ENCODE measurements at regions not wholly inside any gene's neighbourhood (a gene's known extent, or its start where the extent isn't known, plus 50 kb on each side); places are given as distances from the start of the nearest gene placed in this dataset.
"Not testable (repeated sequence)": the region's sequence is repeated elsewhere in the genome, so short reads cannot be mapped to it uniquely, and the experiment has no call there.

- no peaks in the 10 kb centered on the region for H3K36me3 ChIP-seq
These were observed 490.3 kb downstream of the COL12A1 start for GRCh38 chr6:74715355-74716085.

GRCh38 chr6:74713941-74714340, 491.9 kb downstream of the COL12A1 start:
- Histone ChIP-seq H3K36me3 (no peaks in the 10 kb centered on the region), H3K4me1 (no peaks in the 10 kb centered on the region), H3K9me3 (peaks cover 0 to 14% of the 10 kb centered on the region in 2 donors), H3K27me3 (no peaks in the 10 kb centered on the region), H3K4me3 (no peak overlapping the region), H3K27ac (no peak overlapping the region)
- DNase-seq (ENCODE audit: low spot score): no peak
- no peak for TF ChIP-seq CTCF (IDR thresholded peaks at IDR 0.05)

More at GRCh38 chr6:74715355-74716085, 490.3 kb downstream of the COL12A1 start:
- no peak for TF ChIP-seq CTCF (IDR thresholded peaks at IDR 0.05)
- Histone ChIP-seq H3K27ac (no peak overlapping the region), H3K9me3 (peaks cover 0 to 14% of the 10 kb centered on the region in 2 donors), H3K27me3 (no peaks in the 10 kb centered on the region), H3K4me3 (no peak overlapping the region), H3K4me1 (no peaks in the 10 kb centered on the region)
- DNase-seq (ENCODE audit: low spot score): no peak

- no peak for TF ChIP-seq CTCF (IDR thresholded peaks at IDR 0.05)
- Histone ChIP-seq H3K36me3 (no peaks in the 10 kb centered on the region), H3K4me3 (no peak overlapping the region), H3K9me3 (no peaks in the 10 kb centered on the region), H3K4me1 (no peaks in the 10 kb centered on the region), H3K27ac (no peak overlapping the region), H3K27me3 (no peaks in the 10 kb centered on the region)
- DNase-seq (ENCODE audit: low spot score): no peak
These were observed 500.4 kb downstream of the COL12A1 start for GRCh38 chr6:74705451-74705850.

GRCh38 chr6:74704540-74704939, 501.3 kb downstream of the COL12A1 start:
- H3K4me1 ChIP-seq; H3K27me3 ChIP-seq; DNase-seq (ENCODE audit: low spot score): not testable (repeated sequence)

GRCh38 chr6:74690365-74690764, 515.5 kb downstream of the COL12A1 start:
- H3K36me3 ChIP-seq: no peaks in the 10 kb centered on the region
- H3K27ac ChIP-seq: no peak overlapping the region
- H3K9me3 ChIP-seq: peaks cover 0 to 7% of the 10 kb centered on the region in 2 donors
- TF ChIP-seq CTCF (IDR thresholded peaks at IDR 0.05): no peak
- no peaks in the 10 kb centered on the region for H3K4me1 ChIP-seq
- no peak overlapping the region for H3K4me3 ChIP-seq
- DNase-seq (ENCODE audit: low spot score): no peak
- H3K27me3 ChIP-seq: no peaks in the 10 kb centered on the region

More at GRCh38 chr6:74704540-74704939, 501.3 kb downstream of the COL12A1 start:
- H3K36me3 ChIP-seq, H3K27ac ChIP-seq, H3K9me3 ChIP-seq, H3K4me3 ChIP-seq: not testable (repeated sequence)

- Histone ChIP-seq H3K36me3 (no peaks in the 10 kb centered on the region), H3K9me3 (peaks cover 0 to 7% of the 10 kb centered on the region in 2 donors), H3K4me1 (no peaks in the 10 kb centered on the region), H3K4me3 (no peak overlapping the region), H3K27me3 (no peaks in the 10 kb centered on the region), H3K27ac (no peak overlapping the region)
- no peak for TF ChIP-seq CTCF (IDR thresholded peaks at IDR 0.05)
- no peak for DNase-seq (ENCODE audit: low spot score)
These were observed 516.3 kb downstream of the COL12A1 start for GRCh38 chr6:74689601-74690000.
